ENCODE measurements at regions not wholly inside any gene's neighbourhood (a gene's known extent, or its start where the extent isn't known, plus 50 kb on each side); places are given as distances from the start of the nearest gene placed in this dataset.
A peak's percentile ranks its signal among the peaks of the same experiment; 100 is the strongest.
"Not testable (repeated sequence)": the region's sequence is repeated elsewhere in the genome, so short reads cannot be mapped to it uniquely, and the experiment has no call there.

GRCh38 chr12:59067083-59067482 is 146.8 kb upstream of the LRIG3 start:
- no peak overlapping the region for H3K4me3 ChIP-seq (replicated peaks; ENCODE audit: low read depth, low read length)
- peak; percentile 47 for DNase-seq (ENCODE audit: extremely low read depth, low read depth)
- no peak for TF ChIP-seq CTCF (IDR thresholded peaks at IDR 0.05; ENCODE audit: low read depth, low read length, missing control alignments)

GRCh38 chr12:59066445-59066844 is 146.1 kb upstream of the LRIG3 start:
- no peak for DNase-seq (ENCODE audit: extremely low read depth, low read depth)

GRCh38 chr12:59059088-59059935 is 139.0 kb upstream of the LRIG3 start:
- DNase-seq (ENCODE audit: extremely low read depth, low read depth), result no peak

More at GRCh38 chr12:59066445-59066844, 146.1 kb upstream of the LRIG3 start:
- TF ChIP-seq CTCF (IDR thresholded peaks at IDR 0.05; ENCODE audit: low read depth, low read length, missing control alignments), result no peak
- H3K4me3 ChIP-seq (replicated peaks; ENCODE audit: low read depth, low read length), result no peak overlapping the region

GRCh38 chr12:59056966-59057365 is 136.7 kb upstream of the LRIG3 start:
- no peak for DNase-seq (ENCODE audit: extremely low read depth, low read depth)
- no peak overlapping the region for H3K4me3 ChIP-seq (replicated peaks; ENCODE audit: low read depth, low read length)
- no peak for TF ChIP-seq CTCF (IDR thresholded peaks at IDR 0.05; ENCODE audit: low read depth, low read length, missing control alignments)

More at GRCh38 chr12:59059088-59059935, 139.0 kb upstream of the LRIG3 start:
- no peak overlapping the region for H3K4me3 ChIP-seq (replicated peaks; ENCODE audit: low read depth, low read length)
- no peak for TF ChIP-seq CTCF (IDR thresholded peaks at IDR 0.05; ENCODE audit: low read depth, low read length, missing control alignments)

GRCh38 chr12:59055204-59055860 is 135.0 kb upstream of the LRIG3 start:
- H3K4me3 ChIP-seq (replicated peaks; ENCODE audit: low read depth, low read length), result no peak overlapping the region
- DNase-seq (ENCODE audit: extremely low read depth, low read depth), result peak; percentile 71
- no peak for TF ChIP-seq CTCF (IDR thresholded peaks at IDR 0.05; ENCODE audit: low read depth, low read length, missing control alignments)

GRCh38 chr12:59053266-59053899 is 133.1 kb upstream of the LRIG3 start:
- not testable (repeated sequence) for DNase-seq (ENCODE audit: extremely low read depth, low read depth); H3K4me3 ChIP-seq (replicated peaks; ENCODE audit: low read depth, low read length)
